Stimulated activated CD8-positive, alpha-beta memory T cell treated with anti-CD3 and anti-CD28 coated beads, Interleukin-12 subunit alpha, Interleukin-12 subunit beta, amount 100 ng/mL, for 24 hours (primary cell): ENCODE measurements at regions not wholly inside any gene's neighbourhood (a gene's known extent, or its start where the extent isn't known, plus 50 kb on each side); places are given as distances from the start of the nearest gene placed in this dataset.

Experiments
- DNase-seq: peaks from one replicate; pipeline ENCODE4 v3.0.0-alpha.2; 2020; ENCODE audit errors: extremely low read depth

- no peak for DNase-seq
Measured at GRCh38 chr1:194544012-194544411, 1357.6 kb upstream of the B3GALT2 start.

DNA sequence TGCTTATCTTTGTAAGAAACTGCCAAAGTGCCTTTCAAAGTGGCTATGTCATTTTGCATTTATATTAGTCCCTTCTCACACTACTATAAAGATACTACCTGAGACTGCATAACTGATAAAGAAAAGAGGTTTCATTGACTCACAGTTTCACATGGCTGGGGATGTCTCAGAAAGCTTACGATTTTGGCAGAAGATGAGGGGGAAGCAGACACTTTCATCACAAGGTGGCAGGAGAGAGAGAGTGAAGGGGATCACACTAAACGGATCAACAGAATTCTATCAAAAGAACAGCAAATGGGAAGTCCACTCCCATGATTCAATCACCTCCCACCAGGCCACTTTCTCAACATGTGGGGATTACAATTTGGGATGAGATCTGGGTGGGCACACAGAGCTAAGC, 1352.0 kb upstream of the B3GALT2 start:
- DNase-seq, result no peak

DNA sequence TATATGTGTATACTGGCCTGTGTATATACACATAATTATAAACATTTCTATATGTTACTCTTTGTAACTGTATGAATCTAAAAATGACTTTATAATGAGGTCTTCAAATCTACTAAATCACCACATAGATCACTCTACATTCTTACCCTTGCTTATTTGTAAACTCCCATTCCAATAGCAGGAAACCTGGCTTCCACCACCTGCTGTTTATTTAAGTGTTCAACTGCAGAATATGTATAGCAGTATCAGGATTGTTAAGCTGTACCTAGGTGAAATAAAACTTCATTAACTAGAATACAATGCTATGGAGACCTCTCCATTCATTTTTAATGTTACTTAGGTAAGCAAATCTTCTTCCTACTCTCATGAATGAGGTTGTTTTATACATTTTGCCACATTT, 1351.1 kb upstream of the B3GALT2 start:
- no peak for DNase-seq

DNA sequence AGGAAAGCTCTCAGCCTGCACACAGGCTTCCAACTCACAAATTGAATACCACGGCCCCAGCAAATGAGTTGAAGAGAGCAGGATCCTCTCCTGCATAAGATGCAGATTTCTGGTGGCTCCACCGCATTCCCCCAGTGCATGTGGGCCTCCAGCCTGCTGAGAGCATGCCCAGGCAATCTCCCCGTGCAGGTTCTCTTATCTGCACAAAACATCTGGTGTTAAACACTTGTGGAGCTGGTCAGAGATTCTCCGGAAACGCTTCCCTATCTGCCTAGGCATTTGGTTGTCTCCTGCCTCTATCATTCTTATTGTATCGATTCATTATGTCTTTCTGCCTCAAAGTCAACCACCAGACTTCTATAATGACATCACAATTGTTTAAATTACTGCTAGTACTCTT, 1349.0 kb upstream of the B3GALT2 start:
- DNase-seq, result no peak

- no peak for DNase-seq
Measured at GRCh38 chr1:194534784-194535183, 1348.4 kb upstream of the B3GALT2 start.

- DNase-seq, result no peak
Measured at GRCh38 chr1:194533641-194534040, 1347.2 kb upstream of the B3GALT2 start.

DNA sequence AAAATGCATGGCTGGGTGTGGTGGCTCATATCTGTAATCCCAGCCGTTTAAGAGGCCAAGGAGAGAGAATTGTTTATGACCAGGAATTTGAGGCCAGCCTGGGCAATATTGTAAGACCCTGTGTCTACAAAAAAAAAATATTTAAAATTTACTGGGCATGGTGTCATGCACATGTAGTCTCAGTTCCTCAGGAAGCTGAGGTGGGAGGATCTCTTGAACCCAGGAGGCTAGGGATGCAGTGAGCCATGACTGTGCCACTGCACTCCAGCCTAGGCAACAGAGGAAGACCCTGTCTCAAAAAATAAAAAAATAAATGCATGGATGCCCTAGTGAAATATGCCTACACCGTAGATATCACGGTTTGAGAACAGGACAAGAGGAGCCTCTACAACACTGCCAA, 1331.2 kb upstream of the B3GALT2 start:
- no peak for DNase-seq

DNA sequence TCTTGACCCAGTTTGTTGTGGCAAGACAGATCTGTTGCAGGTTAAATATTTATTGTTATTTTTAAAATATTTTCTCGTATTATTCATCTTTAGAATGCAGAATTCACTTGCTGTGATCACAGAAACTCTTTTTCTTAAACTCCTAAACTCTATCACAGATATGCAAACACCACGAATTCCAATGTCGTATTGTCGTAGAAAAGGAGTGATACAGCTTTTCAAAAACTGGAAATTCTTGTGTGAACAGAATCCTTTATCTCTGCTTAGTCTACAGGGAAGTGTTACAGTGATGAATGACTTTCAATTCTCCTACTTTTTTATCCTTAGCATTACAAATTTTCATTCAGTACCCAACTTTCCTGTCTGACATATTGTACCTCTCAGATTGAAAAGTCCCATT, 1329.5 kb upstream of the B3GALT2 start:
- no peak for DNase-seq

- DNase-seq, result no peak
Measured at GRCh38 chr1:194512957-194513356, 1326.5 kb upstream of the B3GALT2 start.

DNA sequence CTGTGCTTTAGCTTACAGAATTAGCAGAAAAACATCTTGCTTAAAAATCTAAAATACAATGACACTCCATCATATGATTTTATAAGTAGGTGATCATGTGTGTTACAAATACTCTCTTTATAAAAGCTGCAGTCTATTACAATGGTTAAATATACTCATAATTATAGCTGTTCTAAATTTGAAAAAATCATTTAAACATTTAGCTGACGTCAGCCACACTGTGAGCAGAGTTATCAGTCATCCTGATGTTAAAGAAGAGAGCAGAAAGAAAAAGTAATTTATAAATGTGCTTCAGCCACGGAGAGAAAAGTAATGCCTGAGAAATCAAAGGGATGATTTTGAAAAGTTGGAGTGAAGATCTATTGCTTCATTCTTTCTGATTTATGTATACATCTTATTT, 1325.9 kb upstream of the B3GALT2 start:
- no peak for DNase-seq

DNA sequence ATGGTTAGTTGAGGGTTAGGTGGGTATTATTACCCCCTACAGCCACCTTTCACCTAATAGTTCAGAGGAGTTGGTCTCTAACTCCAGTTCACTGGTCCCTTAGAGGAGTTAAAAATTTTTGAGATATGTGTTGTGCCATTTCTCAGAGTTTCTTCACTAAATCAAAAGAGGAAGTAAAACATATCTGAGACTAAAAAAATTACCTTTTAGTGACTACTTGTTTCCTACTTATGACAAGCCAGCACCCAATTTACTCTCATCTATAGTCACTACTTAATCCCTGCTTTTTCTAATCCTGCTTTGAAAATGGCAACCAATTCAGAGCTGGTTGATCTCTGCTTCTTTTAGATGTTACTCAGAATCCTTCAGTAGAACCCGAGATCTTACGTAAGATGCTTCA, 1316.8 kb upstream of the B3GALT2 start:
- no peak for DNase-seq

DNA sequence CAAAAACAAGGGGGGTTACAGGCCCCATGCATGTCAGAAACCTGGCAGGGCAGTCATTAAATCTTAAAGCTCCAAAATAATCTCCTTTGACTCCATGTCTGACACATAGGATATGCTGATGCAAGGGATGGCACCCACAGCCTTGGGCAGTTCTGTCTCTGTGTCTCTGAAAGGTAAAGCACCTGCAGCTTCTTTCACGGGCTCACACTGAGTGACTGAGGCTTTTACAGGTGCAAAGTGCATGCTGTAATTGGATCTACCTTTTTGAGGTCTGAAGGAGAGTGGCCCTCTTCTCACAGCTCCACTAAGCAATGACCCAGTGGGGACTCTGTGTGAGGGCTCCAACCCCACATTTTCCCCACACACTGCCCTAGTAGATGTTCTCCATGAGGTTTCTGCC, 1309.0 kb upstream of the B3GALT2 start:
- no peak for DNase-seq

GRCh38 chr1:194487172-194487571, 1300.8 kb upstream of the B3GALT2 start:
- no peak for DNase-seq

- DNase-seq, result no peak
Measured at GRCh38 chr1:194485432-194485831, 1299.0 kb upstream of the B3GALT2 start.

DNA sequence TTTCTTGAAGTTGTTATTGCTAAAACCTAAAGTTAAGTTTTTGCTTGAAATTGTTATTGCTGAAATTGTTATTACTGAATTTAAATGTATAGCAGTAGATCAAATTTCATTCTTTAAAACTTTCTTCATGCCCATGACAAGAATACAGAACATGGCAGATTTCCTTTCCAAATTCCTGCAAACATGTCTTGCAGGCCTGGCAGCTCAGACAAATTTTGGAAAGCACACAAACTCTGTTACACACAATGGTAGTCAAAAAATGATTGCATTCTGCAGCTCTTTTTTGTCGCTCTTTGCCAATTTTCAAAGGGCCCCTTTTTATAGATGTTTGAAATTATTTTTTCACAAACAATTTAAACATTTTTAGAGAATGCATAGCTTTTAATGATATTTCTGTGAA, 1292.3 kb upstream of the B3GALT2 start:
- DNase-seq, result no peak

DNA sequence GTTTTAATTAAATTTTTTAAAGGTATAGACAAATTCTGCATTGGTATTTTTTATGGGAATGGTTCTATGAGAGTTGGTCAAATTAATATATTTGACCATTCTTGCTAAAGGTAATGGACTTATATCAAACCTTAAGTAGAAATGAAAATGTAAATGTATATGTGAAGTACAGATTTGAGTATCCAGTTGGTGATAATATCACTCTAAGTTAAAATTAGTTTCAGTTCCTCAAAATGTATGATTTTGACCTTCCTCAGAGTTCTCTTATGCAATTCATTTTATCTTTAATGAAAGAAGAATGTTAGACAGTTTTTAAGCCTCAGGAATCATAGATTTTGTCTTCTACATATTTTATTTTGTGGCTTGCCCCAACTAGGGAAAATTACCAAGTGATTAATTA, 1291.5 kb upstream of the B3GALT2 start:
- DNase-seq, result no peak

GRCh38 chr1:194476872-194477271, 1290.5 kb upstream of the B3GALT2 start:
- DNase-seq, result no peak

DNA sequence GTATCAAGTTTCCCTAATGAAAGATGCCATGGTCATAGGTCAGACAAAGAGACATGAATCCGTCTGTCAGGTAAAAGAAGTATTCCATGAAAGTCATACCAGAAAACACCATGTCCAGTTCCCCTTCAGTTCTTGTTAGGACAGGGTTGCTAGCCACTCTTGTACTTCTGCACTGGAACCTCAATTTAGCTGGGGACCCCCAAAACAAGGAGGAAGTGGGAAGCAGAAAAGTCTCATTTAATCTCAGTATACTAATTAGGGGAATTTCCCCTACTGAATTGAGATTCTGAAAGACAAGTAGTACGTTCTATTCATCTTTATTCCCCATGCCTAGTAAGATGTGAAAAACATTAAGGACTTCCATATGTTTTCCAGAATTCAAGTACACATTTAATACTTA, 1289.9 kb upstream of the B3GALT2 start:
- no peak for DNase-seq

- DNase-seq, result no peak
Measured at GRCh38 chr1:194474701-194475100, 1288.3 kb upstream of the B3GALT2 start.

DNA sequence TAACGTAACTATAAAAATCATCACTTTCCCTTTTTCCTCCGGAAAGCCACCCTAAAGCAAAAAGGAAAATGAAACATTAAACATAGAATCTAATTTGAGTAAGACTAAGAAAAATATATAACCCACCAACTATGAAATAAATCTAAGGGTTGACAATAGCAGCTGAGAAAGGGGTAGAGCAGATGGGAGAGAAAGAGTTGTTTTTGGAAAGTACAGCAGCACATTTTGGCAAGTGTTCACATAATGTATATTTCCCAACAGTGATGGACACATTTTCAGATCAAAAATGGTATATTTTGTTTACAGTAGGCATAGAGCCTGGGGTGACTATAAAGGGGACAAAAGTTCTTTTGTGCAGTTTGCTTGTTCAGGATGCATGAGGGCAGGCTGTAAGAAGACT, 1287.4 kb upstream of the B3GALT2 start:
- DNase-seq, result no peak

GRCh38 chr1:194469282-194469681, 1282.9 kb upstream of the B3GALT2 start:
- DNase-seq, result no peak

DNA sequence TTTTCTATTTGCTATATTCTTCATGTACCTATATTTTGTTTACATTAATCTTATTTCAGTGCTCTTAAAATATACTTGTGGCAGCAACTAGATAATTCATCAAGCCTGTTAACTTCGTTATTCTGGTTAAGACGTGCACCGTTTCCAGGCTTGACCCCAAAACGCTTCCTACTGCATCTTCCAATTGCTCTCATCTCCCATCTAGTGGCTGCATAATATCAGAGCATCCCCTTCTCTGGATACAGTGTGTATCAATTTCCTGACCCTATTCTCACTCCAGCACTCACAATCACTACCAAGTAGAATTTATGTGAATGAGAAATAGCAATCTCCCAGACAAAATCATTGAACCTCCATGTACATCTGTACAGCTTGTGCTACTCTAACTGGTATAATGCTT, 1280.3 kb upstream of the B3GALT2 start:
- DNase-seq, result no peak

- DNase-seq, result no peak
Measured at GRCh38 chr1:194447636-194448035, 1261.2 kb upstream of the B3GALT2 start.

DNA sequence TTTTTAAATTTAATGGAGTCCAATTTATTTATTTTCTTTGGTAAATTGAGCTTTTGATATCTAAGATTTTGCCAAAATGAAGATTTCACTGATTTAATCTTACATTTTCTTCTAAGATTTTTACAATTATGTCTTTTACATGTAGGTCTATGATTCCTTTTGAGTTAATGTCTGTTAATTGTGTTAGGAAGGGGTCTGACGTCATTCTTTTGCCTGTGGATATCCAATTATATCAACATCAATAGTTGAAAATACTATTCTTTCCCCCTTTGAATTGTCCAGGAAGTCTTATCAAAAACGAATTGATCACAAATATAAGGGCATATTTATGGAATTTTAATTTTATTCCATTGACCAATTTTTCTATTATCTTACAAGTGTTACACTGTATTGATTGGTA, 1258.8 kb upstream of the B3GALT2 start:
- DNase-seq, result no peak
